Activated naive CD4-positive, alpha-beta T cell treated with anti-CD3 and anti-CD28 coated beads for 36 hours (primary cell): ENCODE measurements at regions not wholly inside any gene's neighbourhood (a gene's known extent, or its start where the extent isn't known, plus 50 kb on each side); places are given as distances from the start of the nearest gene placed in this dataset.
"Not testable (repeated sequence)": the region's sequence is repeated elsewhere in the genome, so short reads cannot be mapped to it uniquely, and the experiment has no call there.

Source experiments
- CTCF ChIA-PET: fragments of 350-600 bp; sonication (Branson Sonifier 250); formaldehyde crosslinking; loops from one replicate; lab custom pipeline; 2021; ENCODE audit warnings: antibody characterized with exemption; lab: Charles Lee
- DNase-seq: peaks from one replicate; pipeline ENCODE4 v3.0.0-alpha.2; 2020
- H3K27ac Mint-ChIP-seq: one replicate; pipeline ENCODE4 v1.8.0; 2021; ENCODE audit warnings: mild to moderate bottlenecking, mixed read lengths
- H3K27me3 Mint-ChIP-seq: one replicate; pipeline ENCODE4 v1.8.0; 2021; ENCODE audit warnings: low read depth, mixed read lengths
- H3K36me3 Mint-ChIP-seq: one replicate; pipeline ENCODE4 v1.8.0; 2021; ENCODE audit warnings: low read depth, mixed read lengths
- H3K4me1 Mint-ChIP-seq: one replicate; pipeline ENCODE4 v1.8.0; 2021; ENCODE audit warnings: low read depth, mixed read lengths
- H3K4me3 Mint-ChIP-seq: one replicate; pipeline ENCODE4 v1.8.0; 2021; ENCODE audit warnings: mild to moderate bottlenecking, moderate library complexity, mixed read lengths
- H3K9me3 Mint-ChIP-seq: one replicate; pipeline ENCODE4 v1.8.0; 2021; ENCODE audit warnings: mixed read lengths
- intact Hi-C: fragments of 100-400 bp; cut with micrococcal nuclease; formaldehyde crosslinking; loops from one replicate; pipeline ENCODE4 v1.15.1; 2023

- CTCF ChIA-PET, DNase-seq, H3K27ac Mint-ChIP-seq, H3K36me3 Mint-ChIP-seq, H3K9me3 Mint-ChIP-seq, H3K4me1 Mint-ChIP-seq, H3K4me3 Mint-ChIP-seq, H3K27me3 Mint-ChIP-seq, intact Hi-C loops: not testable (repeated sequence)
Observed at GRCh38 chr4:169323925-169324324, 53.2 kb upstream of the SH3RF1 start.

- intact Hi-C loops, H3K36me3 Mint-ChIP-seq, H3K4me1 Mint-ChIP-seq, H3K4me3 Mint-ChIP-seq, CTCF ChIA-PET, DNase-seq, H3K27ac Mint-ChIP-seq, H3K27me3 Mint-ChIP-seq, H3K9me3 Mint-ChIP-seq: not testable (repeated sequence)
Observed at GRCh38 chr4:169322833-169323232, 52.1 kb upstream of the SH3RF1 start.
